PC-3 (cell line): ENCODE measurements at regions not wholly inside any gene's neighbourhood (a gene's known extent, or its start where the extent isn't known, plus 50 kb on each side); places are given as distances from the start of the nearest gene placed in this dataset.

Source experiments
- CTCF ChIP-seq: fragments of 300-600 bp; sonication (generic); conservative IDR thresholded peaks from 2 replicates; pipeline ENCODE4 v1.5.1; 2017; ENCODE audit warnings: antibody characterized with exemption, low read depth, mild to moderate bottlenecking, low read length
- EZH2 ChIP-seq: fragments of 300-600 bp; sonication (generic); IDR thresholded peaks from one replicate; pipeline ENCODE4 v1.6.1; 2017; ENCODE audit warnings: antibody characterized with exemption, mild to moderate bottlenecking, low read length; ENCODE audit not compliant: unreplicated experiment

DNA sequence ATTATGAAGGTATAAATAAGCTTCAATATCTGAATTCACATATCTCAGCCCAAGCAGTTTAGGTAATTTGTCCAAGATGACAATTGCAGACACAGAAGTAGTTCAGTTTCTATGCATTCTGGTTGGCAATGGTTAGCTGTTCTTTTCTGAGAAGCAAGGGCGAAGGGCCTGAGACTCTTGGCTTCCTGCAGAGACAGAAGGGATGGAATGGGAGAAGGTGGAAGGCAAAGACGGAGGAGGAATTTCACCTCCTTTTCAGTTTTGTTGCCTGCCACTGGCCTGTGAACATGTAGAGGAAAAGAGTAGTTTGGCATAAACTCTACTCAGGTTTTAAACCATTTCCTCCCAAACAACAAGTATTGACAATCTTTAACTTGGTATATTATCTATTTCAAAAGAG is 180.7 kb upstream of the HS3ST5 start:
- no peak for TF ChIP-seq CTCF
- TF ChIP-seq EZH2 = no peak
